Heart left ventricle (tissue), 16 donors: ENCODE measurements at regions not wholly inside any gene's neighbourhood (a gene's known extent, or its start where the extent isn't known, plus 50 kb on each side); places are given as distances from the start of the nearest gene placed in this dataset.

Experiments
- ATAC-seq, 4 donors: fragments of 200-7000 bp; cut with Tn5 transposase; one replicate each; pipeline ENCODE4 v1.9.1; 2020 to 2022; ENCODE audit warnings: moderate library complexity in 4 of 4, mild to moderate bottlenecking in 3 of 4, moderate number of reproducible peaks in 1 of 4
- DNase-seq, 5 donors: peaks; one replicate each; pipeline ENCODE4 v3.0.0-alpha.2; 2020
- H3K27ac ChIP-seq, 12 donors: fragments of 200-600 bp; sonication (generic) in 4 of 12; one replicate each; pipeline versions ENCODE4 v1.5.0 to v1.8.0; 2016 to 2022; ENCODE audit warnings: mild to moderate bottlenecking in 2 of 12
- H3K27me3 ChIP-seq, 9 donors: fragments of 200-600 bp; sonication (generic) in 2 of 9; one replicate each; pipeline versions ENCODE4 v1.5.1 to v1.8.0; 2016 to 2022; ENCODE audit warnings: mild to moderate bottlenecking in 3 of 9
- H3K36me3 ChIP-seq, 9 donors: fragments of 200-600 bp; sonication (generic) in 2 of 9; one replicate each; pipeline versions ENCODE4 v1.5.0 to v1.8.0; 2018 to 2022; ENCODE audit warnings: mild to moderate bottlenecking in 2 of 9
- H3K4me1 ChIP-seq, 12 donors: fragments of 200-600 bp; sonication (generic) in 4 of 12; one replicate each; pipeline versions ENCODE4 v1.5.0 to v1.8.0; 2016 to 2022; ENCODE audit warnings: mild to moderate bottlenecking in 3 of 12
- H3K4me3 ChIP-seq, 12 donors: fragments of 200-600 bp; sonication (generic) in 4 of 12; one replicate each; pipeline versions ENCODE4 v1.5.0 to v1.8.0; 2017 to 2022; ENCODE audit warnings: mild to moderate bottlenecking in 9 of 12, moderate library complexity in 4 of 12
- H3K9me3 ChIP-seq, 12 donors: fragments of 200-600 bp; sonication (generic) in 4 of 12; one replicate each; pipeline versions ENCODE4 v1.5.0 to v1.8.0; 2016 to 2022; ENCODE audit warnings: mild to moderate bottlenecking in 1 of 12
- POLR2A ChIP-seq, 2 donors: fragments of 450-650 bp; IDR thresholded peaks; one replicate each; pipeline ENCODE4 v1.6.1; 2017; ENCODE audit warnings: antibody characterized with exemption in 2 of 2, mild to moderate bottlenecking in 2 of 2, moderate library complexity in 2 of 2
- WGBS, 4 donors: extraction: QIAGEN DNeasy Blood & Tissue Kit in 2 of 4; methylation state at CpG; one replicate each; pipeline versions ENCODE4 v1.1.5 to v1.1.7; 2013 to 2018; 5-methylcytosine and 5-hydroxymethylcytosine counted together
- intact Hi-C, 10 donors: fragments of 100-400 bp; cut with DNase I; formaldehyde crosslinking; loops; one replicate each; pipeline versions ENCODE4 v1.11.1 to v1.14.2; 2022
- TF ChIP-seq, protein P1 (sequence below), 12 donors: fragments of 200-600 bp; sonication (generic) in 4 of 12; IDR thresholded peaks; one replicate each; pipeline versions ENCODE4 v1.5.0 to v1.8.0; 2018 to 2022; ENCODE audit warnings: antibody characterized with exemption in 12 of 12, mild to moderate bottlenecking in 5 of 12
- donor health status: ischemic (EF 13 %, LVEDD 7.1; RV severe dilation, severe dysfunction).
- donor health status: healthy with polysubstance abuse.
- donor health status: DM: no; HTN: yes; CAD: no.
- donor health status: DM: no; HTN: no; CAD: no.
- donor health status: ischemic (EF 25% LVEDD 6.9; RV normal size, moderate dysfunction).
- donor health status: ischemic (EF 25% LVEDD 5.7; RV mildly dilated, moderate dysfunction).
- donor health status: healthy.
- donor health status: DM: yes; HTN: yes; CAD: no.
- donor health status: ischemic (EF 35%, LVEDD 5.7; RV mildly dilated, moderate dysfunction).
- donor health status: nonischemic (EF 11% LVEDD 7.7; RV severe dilation, severe dysfunction).
- donor health status: DM: yes; HTN: yes; CAD: no.
- donor health status: PGD.
- donor health status: ischemic (EF 29% LVEDD 5.4; RV normal size, mild dysfunction).
- donor health status: nonischemic (EF 23%, LVEDD 6.1; RV moderate dilation, normal function).

- no peak overlapping the region for H3K4me3 ChIP-seq
- DNase-seq = peak; percentile 70 to 92 (median 84)
- TF ChIP-seq, protein P1, sequence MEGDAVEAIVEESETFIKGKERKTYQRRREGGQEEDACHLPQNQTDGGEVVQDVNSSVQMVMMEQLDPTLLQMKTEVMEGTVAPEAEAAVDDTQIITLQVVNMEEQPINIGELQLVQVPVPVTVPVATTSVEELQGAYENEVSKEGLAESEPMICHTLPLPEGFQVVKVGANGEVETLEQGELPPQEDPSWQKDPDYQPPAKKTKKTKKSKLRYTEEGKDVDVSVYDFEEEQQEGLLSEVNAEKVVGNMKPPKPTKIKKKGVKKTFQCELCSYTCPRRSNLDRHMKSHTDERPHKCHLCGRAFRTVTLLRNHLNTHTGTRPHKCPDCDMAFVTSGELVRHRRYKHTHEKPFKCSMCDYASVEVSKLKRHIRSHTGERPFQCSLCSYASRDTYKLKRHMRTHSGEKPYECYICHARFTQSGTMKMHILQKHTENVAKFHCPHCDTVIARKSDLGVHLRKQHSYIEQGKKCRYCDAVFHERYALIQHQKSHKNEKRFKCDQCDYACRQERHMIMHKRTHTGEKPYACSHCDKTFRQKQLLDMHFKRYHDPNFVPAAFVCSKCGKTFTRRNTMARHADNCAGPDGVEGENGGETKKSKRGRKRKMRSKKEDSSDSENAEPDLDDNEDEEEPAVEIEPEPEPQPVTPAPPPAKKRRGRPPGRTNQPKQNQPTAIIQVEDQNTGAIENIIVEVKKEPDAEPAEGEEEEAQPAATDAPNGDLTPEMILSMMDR (IDR thresholded peaks at IDR 0.05) = no peak
- no peak for TF ChIP-seq POLR2A (IDR thresholded peaks at IDR 0.05)
- H3K36me3 ChIP-seq = no peaks in the 10 kb centered on the region
- peaks cover 0 to 7% (median 0%) of the 10 kb centered on the region in 9 donors for H3K27me3 ChIP-seq
- peak overlapping the region in 9 of 12 donors; percentile 29 to 78 (median 60) for H3K27ac ChIP-seq
- peak; percentile 40 to 87 (median 79) for ATAC-seq
- H3K4me1 ChIP-seq = peaks cover 0 to 30% (median 6%) of the 10 kb centered on the region in 12 donors
- WGBS, 4 donors = 67 to 76% (median 72%) methylated on average over 22 to 25 of the region's 25 CpGs
- intact Hi-C loops = no loop called here
- no peaks in the 10 kb centered on the region for H3K9me3 ChIP-seq
Observed at GRCh38 chrX:39755143-39756032, 342.4 kb downstream of the BCOR start.

DNA sequence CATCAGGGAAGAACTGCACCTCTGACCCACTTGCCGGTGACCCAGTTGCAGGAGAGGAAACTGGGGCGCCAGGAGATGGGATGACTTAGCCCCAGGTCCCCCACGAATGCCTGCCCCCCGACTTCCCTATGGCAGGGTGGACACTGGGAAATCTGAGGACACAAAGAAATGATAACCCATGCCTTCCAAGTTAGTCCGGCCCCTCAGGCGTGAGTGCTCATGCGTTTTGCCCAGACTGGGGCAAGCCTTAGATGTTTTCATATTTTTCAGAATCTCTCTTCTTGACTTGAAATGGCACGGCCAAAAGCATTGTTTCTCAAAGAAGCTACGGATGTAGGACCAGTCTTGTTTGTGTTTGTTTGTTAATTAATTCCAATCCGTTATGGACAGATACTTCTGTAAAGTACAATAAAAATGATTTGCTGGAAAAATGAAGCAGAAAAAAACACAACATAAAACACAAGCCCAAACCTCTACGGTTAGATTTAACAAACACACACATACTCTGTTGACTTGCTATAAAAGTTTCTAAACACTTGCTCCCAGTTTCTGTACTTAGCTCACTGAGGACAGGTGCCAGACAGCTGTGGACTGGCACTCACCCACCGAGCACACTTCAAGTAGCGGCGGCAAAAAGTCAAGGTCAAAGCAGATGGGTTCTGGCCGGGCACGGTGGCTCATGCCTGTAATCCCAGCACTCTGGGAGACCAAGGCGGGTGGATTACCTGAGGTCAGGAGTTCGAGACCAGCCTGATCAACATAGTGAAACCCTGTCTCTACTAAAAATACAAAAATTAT, 341.5 kb downstream of the BCOR start:
- DNase-seq (peak in 1 of 5 donors; percentile 61), ATAC-seq (peak in 2 of 4 donors; percentile 31 to 50)
- H3K27me3 ChIP-seq = peaks cover 0 to 9% (median 0%) of the 10 kb centered on the region in 9 donors
- H3K4me1 ChIP-seq = peaks cover 0 to 30% (median 6%) of the 10 kb centered on the region in 12 donors
- no peak overlapping the region for H3K4me3 ChIP-seq
- H3K36me3 ChIP-seq = no peaks in the 10 kb centered on the region
- intact Hi-C loops = no loop called here
- H3K27ac ChIP-seq = peak overlapping the region in 8 of 12 donors; percentile 24 to 78 (median 53)
- WGBS, 4 donors = 72 to 76% (median 72%) methylated on average over 17 to 18 of the region's 18 CpGs
- no peaks in the 10 kb centered on the region for H3K9me3 ChIP-seq
- TF ChIP-seq, protein P1 (IDR thresholded peaks at IDR 0.05) = no peak
- TF ChIP-seq POLR2A (IDR thresholded peaks at IDR 0.05) = no peak

DNA sequence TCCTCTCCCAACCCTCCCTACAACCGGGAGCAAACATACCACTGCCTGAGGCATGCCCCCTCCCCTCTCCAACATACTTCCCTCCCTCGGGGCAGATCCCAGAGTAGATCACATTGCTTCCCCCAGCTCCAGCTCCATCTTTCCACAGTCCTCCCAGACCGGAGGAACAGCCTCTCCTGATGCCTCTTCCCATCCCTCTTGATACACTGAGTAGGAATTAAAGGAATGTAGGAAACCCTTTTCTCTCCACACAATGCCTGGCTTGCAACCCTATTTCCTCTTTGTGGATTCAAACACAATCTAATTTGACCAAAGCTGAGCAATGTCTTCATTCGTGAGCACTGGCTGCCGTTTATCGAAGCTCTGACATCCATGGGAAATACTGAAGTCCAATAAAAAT, 339.8 kb downstream of the BCOR start:
- DNase-seq (no peak), ATAC-seq (no peak)
- Histone ChIP-seq H3K27me3 (peaks cover 0 to 10% (median 0%) of the 10 kb centered on the region in 9 donors), H3K27ac (peak overlapping the region in 3 of 12 donors; percentile 10 to 80 (median 79)), H3K4me3 (no peak overlapping the region), H3K4me1 (peaks cover 0 to 24% (median 6%) of the 10 kb centered on the region in 12 donors), H3K9me3 (no peaks in the 10 kb centered on the region), H3K36me3 (no peaks in the 10 kb centered on the region)
- intact Hi-C loops = no loop called here
- no peak for TF ChIP-seq POLR2A (IDR thresholded peaks at IDR 0.05)
- TF ChIP-seq, protein P1 (IDR thresholded peaks at IDR 0.05) = no peak
- WGBS, 4 donors = 62 to 67% (median 64%) methylated on average over 6 of the region's 6 CpGs
